Fibroblast of lung (primary cell): ENCODE measurements at regions not wholly inside any gene's neighbourhood (a gene's known extent, or its start where the extent isn't known, plus 50 kb on each side); places are given as distances from the start of the nearest gene placed in this dataset.
"Not testable (repeated sequence)": the region's sequence is repeated elsewhere in the genome, so short reads cannot be mapped to it uniquely, and the experiment has no call there.

ENCODE experiments used
- DNase-seq, 2 donors: peaks; one replicate each; pipeline versions ENCODE4 v3.0.0 to v3.0.0-alpha.2; 2010; ENCODE audit warnings: low read depth in 2 of 2
- H2AFZ ChIP-seq: 2 replicates; pipeline ENCODE4 v1.5.1; 2012; ENCODE audit warnings: low read length, control low read depth, inconsistent platforms
- H3K27ac ChIP-seq: 2 replicates; pipeline ENCODE4 v1.5.1; 2011; ENCODE audit warnings: low read length, control low read depth; ENCODE audit not compliant: insufficient read depth
- H3K27me3 ChIP-seq: 2 replicates; pipeline ENCODE4 v1.5.1; 2011; ENCODE audit warnings: mild to moderate bottlenecking, low read length; ENCODE audit not compliant: control insufficient read depth, insufficient read depth
- H3K36me3 ChIP-seq: 2 replicates; pipeline ENCODE4 v1.5.1; 2011; ENCODE audit warnings: low read length; ENCODE audit not compliant: control insufficient read depth, insufficient read depth
- H3K4me1 ChIP-seq: 2 replicates; pipeline ENCODE4 v1.5.1; 2011; ENCODE audit warnings: low read length; ENCODE audit not compliant: control insufficient read depth, insufficient read depth; ENCODE audit errors: extremely low read depth
- H3K4me2 ChIP-seq: 2 replicates; pipeline ENCODE4 v1.5.1; 2011; ENCODE audit warnings: low read length, control low read depth; ENCODE audit not compliant: insufficient read depth; ENCODE audit errors: extremely low read depth
- H3K4me3 ChIP-seq, 4 experiments: fragments of 200-600 bp in 1 of 4; sonication (generic) in 1 of 4; replicated peaks in 1 of 4; 2 replicates each; pipeline ENCODE4 v1.5.1; 2011 to 2016; ENCODE audit warnings: low read length in 4 of 4, low read depth in 3 of 4, mild to moderate bottlenecking in 3 of 4, control low read depth in 2 of 4, inconsistent platforms in 1 of 4, mixed read lengths in 1 of 4; ENCODE audit not compliant: insufficient read depth in 1 of 4; ENCODE audit errors: control extremely low read depth in 1 of 4
- H3K79me2 ChIP-seq: 2 replicates; pipeline ENCODE4 v1.5.1; 2012; ENCODE audit warnings: mild to moderate bottlenecking, low read length, inconsistent platforms; ENCODE audit not compliant: control insufficient read depth, insufficient read depth
- H3K9ac ChIP-seq: 2 replicates; pipeline ENCODE4 v1.5.1; 2011; ENCODE audit warnings: mild to moderate bottlenecking, low read length, control low read depth; ENCODE audit not compliant: insufficient read depth
- H3K9me3 ChIP-seq: 2 replicates; pipeline ENCODE4 v1.5.1; 2012; ENCODE audit warnings: low read depth, low read length; ENCODE audit not compliant: control insufficient read depth, insufficient read depth
- H4K20me1 ChIP-seq: 2 replicates; pipeline ENCODE4 v1.5.1; 2011; ENCODE audit warnings: low read length; ENCODE audit not compliant: control insufficient read depth, insufficient read depth; ENCODE audit errors: extremely low read depth
- EZH2 ChIP-seq: IDR thresholded peaks from 2 replicates; pipeline ENCODE4 v1.5.1; 2012; ENCODE audit warnings: low read length, control low read depth, mild to moderate bottlenecking; ENCODE audit errors: missing control alignments
- TF ChIP-seq, protein P1 (sequence below), 2 donors: IDR thresholded peaks in 1 of 2; conservative IDR thresholded peaks in 1 of 2; 1 replicate in 1 of 2; 2 replicates in 1 of 2; pipeline ENCODE4 v1.5.1; 2011 to 2012; ENCODE audit warnings: low read length in 2 of 2, control low read depth in 1 of 2, inconsistent platforms in 1 of 2, low read depth in 1 of 2, mild to moderate bottlenecking in 1 of 2

DNA sequence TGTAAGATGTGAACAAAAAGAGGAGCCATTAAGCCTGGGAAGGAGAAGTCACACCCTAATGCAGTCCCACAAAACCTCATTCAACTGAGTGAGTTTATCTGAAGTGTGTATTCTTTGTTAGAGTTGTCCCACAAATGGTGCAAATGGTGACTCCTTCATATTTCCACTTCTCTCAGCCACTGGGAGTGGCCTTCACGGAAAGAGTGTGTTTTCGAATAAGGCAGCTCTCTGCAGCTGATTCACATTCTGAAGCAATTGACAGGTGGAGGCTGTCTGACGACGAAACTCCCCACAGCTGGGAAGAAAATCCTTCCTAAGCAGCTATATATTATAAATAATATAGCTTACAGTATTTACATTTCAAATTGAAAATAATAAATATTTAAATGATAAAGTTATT lies 318.8 kb upstream of the TMEFF2 start:
- no peaks in the 10 kb centered on the region for H3K27me3 ChIP-seq
- H3K4me3 ChIP-seq: no peak overlapping the region
- no peak overlapping the region for H3K4me2 ChIP-seq
- H3K27ac ChIP-seq: no peak overlapping the region
- no peaks in the 10 kb centered on the region for H3K4me1 ChIP-seq
- no peak overlapping the region for H3K9ac ChIP-seq
- H4K20me1 ChIP-seq: no peaks in the 10 kb centered on the region
- no peaks in the 10 kb centered on the region for H3K79me2 ChIP-seq
- no peaks in the 10 kb centered on the region for H3K9me3 ChIP-seq
- DNase-seq: no peak
- TF ChIP-seq, protein P1, sequence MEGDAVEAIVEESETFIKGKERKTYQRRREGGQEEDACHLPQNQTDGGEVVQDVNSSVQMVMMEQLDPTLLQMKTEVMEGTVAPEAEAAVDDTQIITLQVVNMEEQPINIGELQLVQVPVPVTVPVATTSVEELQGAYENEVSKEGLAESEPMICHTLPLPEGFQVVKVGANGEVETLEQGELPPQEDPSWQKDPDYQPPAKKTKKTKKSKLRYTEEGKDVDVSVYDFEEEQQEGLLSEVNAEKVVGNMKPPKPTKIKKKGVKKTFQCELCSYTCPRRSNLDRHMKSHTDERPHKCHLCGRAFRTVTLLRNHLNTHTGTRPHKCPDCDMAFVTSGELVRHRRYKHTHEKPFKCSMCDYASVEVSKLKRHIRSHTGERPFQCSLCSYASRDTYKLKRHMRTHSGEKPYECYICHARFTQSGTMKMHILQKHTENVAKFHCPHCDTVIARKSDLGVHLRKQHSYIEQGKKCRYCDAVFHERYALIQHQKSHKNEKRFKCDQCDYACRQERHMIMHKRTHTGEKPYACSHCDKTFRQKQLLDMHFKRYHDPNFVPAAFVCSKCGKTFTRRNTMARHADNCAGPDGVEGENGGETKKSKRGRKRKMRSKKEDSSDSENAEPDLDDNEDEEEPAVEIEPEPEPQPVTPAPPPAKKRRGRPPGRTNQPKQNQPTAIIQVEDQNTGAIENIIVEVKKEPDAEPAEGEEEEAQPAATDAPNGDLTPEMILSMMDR (conservative IDR thresholded peaks at IDR 0.05 in 1 of 2, IDR thresholded peaks at IDR 0.05 in 1 of 2; ENCODE audit: low read depth in 1 of 2, low read length in 2 of 2): no peak
- no peak for TF ChIP-seq EZH2
- H2AFZ ChIP-seq: no peak overlapping the region
- H3K36me3 ChIP-seq: no peaks in the 10 kb centered on the region

DNA sequence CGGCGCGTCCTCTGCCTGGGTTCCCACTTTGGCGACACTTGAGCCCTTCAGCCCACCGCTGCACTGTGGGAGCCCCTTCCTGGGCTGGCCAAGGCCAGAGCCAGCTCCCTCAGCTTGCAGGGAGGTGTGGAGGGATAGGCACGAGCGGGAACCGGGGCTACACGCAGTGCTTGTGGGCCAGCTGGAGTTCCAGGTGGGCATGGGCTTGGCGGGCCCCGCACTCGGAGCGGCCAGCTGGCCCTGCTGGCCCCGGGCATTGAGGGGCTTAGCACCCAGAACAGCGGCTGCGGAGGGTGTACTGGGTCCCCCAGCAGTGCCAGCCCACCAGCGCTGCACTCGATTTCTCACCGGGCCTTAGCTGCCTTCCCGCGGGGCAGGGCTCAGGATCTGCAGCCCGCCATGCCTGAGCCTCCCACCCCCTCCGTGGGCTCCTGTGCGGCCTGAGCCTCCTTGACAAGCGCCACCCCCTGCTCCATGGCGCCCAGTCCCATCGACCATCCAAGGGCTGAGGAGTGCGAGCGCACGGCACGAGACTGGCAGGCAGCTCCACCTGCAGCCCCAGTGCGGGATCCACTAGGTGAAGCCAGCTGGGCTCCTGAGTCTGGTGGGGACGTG lies 313.2 kb upstream of the TMEFF2 start:
- H4K20me1 ChIP-seq, H3K4me1 ChIP-seq, H3K36me3 ChIP-seq, H3K27me3 ChIP-seq, H3K9ac ChIP-seq, H2AFZ ChIP-seq, H3K4me2 ChIP-seq, DNase-seq, H3K27ac ChIP-seq, H3K4me3 ChIP-seq, H3K9me3 ChIP-seq, H3K79me2 ChIP-seq: not testable (repeated sequence)

DNA sequence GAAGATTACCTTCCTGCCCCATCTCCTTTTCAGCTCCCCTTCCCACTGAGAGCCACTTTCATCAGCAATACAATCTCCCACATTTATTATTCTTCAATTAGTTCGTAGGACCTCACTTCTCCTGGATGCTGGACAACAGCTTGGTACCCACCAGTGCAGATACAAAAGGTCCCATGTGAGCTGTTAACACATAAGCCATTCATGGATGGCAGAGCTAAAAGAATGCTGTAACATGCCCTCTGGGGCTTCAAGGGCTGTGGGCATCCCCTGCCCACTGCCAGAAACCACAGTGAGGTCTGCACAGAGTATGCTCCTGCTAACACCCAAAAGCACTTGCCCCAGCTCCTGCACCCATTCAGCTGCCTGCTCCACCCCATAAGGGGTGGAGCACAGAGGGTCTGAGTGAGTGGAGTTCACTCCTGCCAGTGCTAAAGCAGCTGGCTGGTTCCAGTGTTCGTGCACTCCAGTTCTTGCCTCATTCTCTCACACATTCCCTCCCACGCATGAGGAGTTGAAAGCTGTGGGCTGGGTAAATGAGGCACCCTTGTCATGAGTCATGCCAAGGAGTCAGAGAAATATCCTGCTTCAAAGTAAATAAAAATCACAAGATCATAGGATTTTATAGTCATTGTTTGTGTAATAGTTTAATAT lies 305.9 kb upstream of the TMEFF2 start:
- no peak overlapping the region for H3K4me3 ChIP-seq
- TF ChIP-seq, protein P1 (conservative IDR thresholded peaks at IDR 0.05 in 1 of 2, IDR thresholded peaks at IDR 0.05 in 1 of 2; ENCODE audit: low read depth in 1 of 2, low read length in 2 of 2): no peak
- TF ChIP-seq EZH2: no peak
- H3K27me3 ChIP-seq: no peaks in the 10 kb centered on the region
- H2AFZ ChIP-seq: no peak overlapping the region
- no peak overlapping the region for H3K4me2 ChIP-seq
- H3K9ac ChIP-seq: no peak overlapping the region
- H3K9me3 ChIP-seq: no peaks in the 10 kb centered on the region
- H3K79me2 ChIP-seq: no peaks in the 10 kb centered on the region
- H3K36me3 ChIP-seq: no peaks in the 10 kb centered on the region
- DNase-seq: peak; percentile 71 to 96
- H4K20me1 ChIP-seq: no peaks in the 10 kb centered on the region
- no peak overlapping the region for H3K27ac ChIP-seq
- H3K4me1 ChIP-seq: no peaks in the 10 kb centered on the region
